HG03521 (cell line): ENCODE measurements at regions not wholly inside any gene's neighbourhood (a gene's known extent, or its start where the extent isn't known, plus 50 kb on each side); places are given as distances from the start of the nearest gene placed in this dataset.

Experiments used
- ATAC-seq: cut with Tn5 transposase; IDR thresholded peaks from one replicate; pipeline ENCODE4 v1.9.1; 2021; ENCODE audit warnings: mild to moderate bottlenecking, moderate library complexity; ENCODE audit not compliant: unreplicated experiment

DNA sequence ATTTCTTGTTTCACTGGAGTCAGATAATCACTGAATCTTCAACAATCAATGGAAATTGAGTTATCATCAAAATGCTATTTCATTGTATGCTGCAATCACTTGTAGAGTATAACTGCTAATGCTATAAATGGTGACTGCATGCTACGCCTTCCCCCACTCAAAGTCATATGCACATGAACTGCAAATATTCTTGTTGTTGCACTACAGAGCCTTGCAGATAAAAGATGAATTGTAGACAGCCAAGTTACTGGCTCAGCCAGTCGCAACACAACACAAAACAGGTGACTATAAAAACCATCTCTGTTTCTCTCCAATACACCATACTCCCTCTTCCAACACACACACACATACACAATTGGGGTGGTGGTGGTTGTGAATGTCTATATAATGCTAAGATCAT lies 171.0 kb upstream of the HMGA2 start:
- no peak for ATAC-seq

- no peak for ATAC-seq
Measured at GRCh38 chr12:65653946-65654629, 170.2 kb upstream of the HMGA2 start.

GRCh38 chr12:65655074-65655493 lies 169.2 kb upstream of the HMGA2 start:
- ATAC-seq, result no peak

- no peak for ATAC-seq
Measured at GRCh38 chr12:65656156-65656882, 168.0 kb upstream of the HMGA2 start.

DNA sequence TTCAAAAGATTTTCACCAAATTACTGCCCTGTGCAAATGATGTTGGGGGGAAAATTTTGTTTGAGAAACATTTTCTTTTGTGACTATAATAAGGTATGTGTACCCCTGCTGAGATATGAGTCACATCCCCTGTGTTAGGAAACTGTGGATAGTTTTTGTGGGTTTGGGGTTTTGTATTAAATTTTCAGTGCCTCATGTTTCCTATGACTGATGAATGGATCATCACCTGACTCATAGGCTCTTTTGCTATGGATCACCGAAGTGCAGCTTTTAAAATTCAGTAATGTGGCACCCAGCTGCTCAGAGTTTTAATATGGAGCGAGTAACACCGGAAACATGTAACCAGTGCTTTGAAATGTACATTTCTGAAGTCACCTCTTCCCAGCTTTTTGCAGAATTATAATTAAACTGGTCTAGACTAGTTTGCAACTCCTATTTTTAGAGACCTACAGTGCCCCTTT lies 167.4 kb upstream of the HMGA2 start:
- no peak for ATAC-seq

DNA sequence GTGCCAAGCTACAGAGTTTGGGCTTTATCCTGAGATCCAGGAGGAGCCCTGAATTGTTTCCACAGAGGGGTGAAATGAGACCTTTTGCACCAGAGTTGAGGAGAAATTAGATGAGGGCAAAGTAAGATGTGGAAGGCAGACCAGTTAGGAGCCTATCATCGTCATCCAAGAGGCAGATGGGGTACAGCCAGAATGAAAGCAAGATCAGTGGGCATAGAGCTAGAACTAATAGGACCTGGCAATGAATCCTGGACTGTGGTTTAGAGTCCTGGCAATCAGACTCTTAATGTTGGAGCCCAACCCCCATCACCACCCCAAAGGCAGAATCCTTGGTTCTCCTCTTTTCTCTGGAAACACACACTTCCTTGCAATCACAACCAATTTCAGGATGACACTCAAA lies 166.6 kb upstream of the HMGA2 start:
- no peak for ATAC-seq

- no peak for ATAC-seq
Measured at GRCh38 chr12:65658360-65658759, 165.9 kb upstream of the HMGA2 start.

DNA sequence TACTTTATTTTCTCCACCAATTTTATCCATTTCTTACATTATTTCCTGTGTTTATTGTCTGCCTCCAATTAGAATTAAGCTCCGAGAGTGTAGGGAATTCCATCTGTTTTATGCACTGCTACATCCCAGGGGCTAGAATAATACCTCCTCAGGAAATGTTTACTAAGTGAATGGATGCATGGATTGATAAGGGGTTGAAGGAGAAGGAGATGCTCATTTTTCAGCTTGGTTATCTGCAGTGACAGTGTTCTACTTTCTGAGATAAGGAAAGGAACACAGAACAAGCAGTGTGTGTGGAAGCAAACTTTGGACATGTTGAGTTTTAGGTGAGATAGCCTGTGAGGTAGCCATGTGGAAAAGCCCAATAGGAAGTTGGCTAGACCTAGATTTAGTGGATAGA lies 164.6 kb upstream of the HMGA2 start:
- ATAC-seq, result no peak

DNA sequence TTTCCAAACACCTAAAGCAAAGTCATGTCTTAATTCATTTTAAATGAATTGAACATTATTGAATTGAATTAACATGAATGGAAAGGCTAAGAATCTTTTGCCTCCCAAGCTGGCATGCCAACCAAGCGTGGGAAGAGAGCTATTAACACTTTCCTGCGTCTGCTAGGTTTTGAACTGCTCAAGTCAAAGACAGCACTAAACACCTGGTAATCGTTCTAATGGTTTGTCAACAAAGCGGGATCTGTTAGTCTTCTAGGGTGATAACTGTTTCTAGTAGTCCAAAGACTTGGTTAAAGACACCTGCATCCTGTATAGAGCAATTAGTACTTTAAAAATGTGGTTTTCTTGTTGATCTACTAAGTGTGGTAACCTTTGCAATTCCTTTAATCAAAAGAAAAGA lies 164.2 kb upstream of the HMGA2 start:
- no peak for ATAC-seq

DNA sequence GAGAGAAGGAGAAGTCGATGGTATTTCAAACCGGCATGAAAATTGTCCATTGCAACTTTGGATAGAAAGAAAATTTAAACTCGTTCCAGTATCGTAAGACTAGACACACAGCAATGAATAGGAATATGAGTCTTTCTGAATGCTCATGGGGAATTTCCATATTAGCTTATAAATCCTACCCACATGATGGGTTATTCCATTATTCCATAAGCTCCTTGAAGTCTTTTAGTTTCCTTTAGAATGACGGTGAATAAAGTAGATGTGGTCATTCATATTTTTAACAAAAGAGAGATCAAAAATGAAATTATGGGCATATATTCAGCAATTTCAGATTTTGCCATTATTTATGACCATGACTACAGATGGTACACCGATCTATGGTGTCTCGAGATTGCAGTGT lies 163.4 kb upstream of the HMGA2 start:
- no peak for ATAC-seq

- no peak for ATAC-seq
Measured at GRCh38 chr12:65662590-65662989, 161.7 kb upstream of the HMGA2 start.

DNA sequence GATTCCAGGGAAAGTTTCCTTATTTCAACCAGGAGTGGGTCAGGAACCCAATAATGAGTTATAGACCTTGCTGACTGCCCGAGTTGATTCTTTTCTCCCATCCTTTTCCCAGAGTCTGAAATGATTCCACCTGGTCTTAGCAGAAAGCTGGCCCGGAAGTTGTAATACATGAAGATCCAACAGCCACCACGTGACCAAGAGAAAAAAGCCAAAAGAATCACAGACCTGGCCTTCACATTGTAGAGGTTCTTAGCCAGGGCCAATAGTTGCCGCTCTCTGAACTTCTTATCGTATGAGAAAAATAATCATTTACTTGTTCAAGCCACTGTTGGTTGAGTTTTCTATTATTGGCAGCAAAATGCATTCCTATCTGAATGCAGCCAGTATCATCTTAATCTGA lies 161.2 kb upstream of the HMGA2 start:
- ATAC-seq, result no peak

GRCh38 chr12:65663648-65664047 lies 160.6 kb upstream of the HMGA2 start:
- no peak for ATAC-seq

GRCh38 chr12:65664715-65665250 lies 159.5 kb upstream of the HMGA2 start:
- no peak for ATAC-seq

DNA sequence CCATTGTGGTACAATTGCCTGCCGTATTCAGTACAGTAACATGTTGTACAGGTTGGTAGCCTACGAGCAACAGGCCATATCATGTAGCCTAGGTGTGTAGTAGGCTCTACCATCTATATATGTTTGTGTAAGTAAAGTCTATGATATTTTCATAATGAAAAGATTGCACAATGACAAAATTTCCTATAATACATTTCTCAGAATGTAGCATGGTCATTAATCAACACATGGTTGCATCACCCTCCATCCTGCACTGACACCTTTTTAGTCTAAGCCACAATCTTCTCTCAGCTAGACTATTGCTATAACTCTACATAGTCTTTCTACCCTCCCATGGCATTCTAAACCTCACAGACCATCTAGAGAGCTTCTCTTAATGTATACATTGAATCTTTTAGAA lies 158.5 kb upstream of the HMGA2 start:
- ATAC-seq, result no peak

- ATAC-seq, result no peak
Measured at GRCh38 chr12:65666876-65667275, 157.4 kb upstream of the HMGA2 start.

GRCh38 chr12:65667932-65668331 lies 156.4 kb upstream of the HMGA2 start:
- no peak for ATAC-seq

DNA sequence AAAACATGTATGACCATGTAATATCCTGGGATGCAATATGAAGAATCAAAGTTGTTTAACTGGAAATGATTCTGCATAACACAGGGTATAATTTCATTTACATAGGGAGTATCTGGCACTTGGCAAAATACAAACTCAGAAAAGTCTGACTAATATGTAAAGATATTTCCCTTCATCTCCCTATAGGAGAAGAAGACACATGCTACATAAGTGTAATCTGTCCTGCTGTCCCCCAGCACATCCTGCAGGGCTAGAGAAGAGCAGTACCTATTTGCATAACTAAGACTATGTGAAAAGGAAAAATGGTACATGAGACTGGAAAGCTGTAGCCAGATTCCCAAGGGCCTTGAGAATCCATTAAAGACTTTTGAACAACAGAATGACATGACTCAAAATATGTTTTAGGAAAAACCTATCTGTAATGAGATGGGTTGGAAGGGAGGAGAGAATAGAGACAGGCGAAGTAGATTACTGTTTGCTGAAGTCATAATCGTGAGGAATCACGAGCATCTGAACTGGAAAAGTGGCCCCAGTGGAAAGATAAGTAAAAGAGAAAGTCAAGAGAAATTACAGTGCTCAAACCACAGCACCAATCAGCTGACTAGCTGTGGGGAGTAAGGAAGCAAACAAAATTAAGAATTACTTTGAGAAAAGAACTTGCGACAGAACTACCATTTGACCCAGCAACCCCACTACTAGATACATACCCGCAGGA lies 155.1 kb upstream of the HMGA2 start:
- ATAC-seq, result no peak

- ATAC-seq, result no peak
Measured at GRCh38 chr12:65670775-65671174, 153.5 kb upstream of the HMGA2 start.

GRCh38 chr12:65672441-65672840 lies 151.8 kb upstream of the HMGA2 start:
- no peak for ATAC-seq

- no peak for ATAC-seq
Measured at GRCh38 chr12:65673156-65673690, 151.1 kb upstream of the HMGA2 start.
